SH-SY5Y (cell line): ENCODE measurements at regions not wholly inside any gene's neighbourhood (a gene's known extent, or its start where the extent isn't known, plus 50 kb on each side); places are given as distances from the start of the nearest gene placed in this dataset.

Source experiments
- GATA2 ChIP-seq: IDR thresholded peaks from 2 replicates; pipeline ENCODE4 v1.6.1; 2011; ENCODE audit warnings: mild to moderate bottlenecking, low read depth, low read length
- GATA3 ChIP-seq: IDR thresholded peaks from 2 replicates; pipeline ENCODE4 v1.6.1; 2011; ENCODE audit warnings: low read depth, mild to moderate bottlenecking, low read length, moderate library complexity

- TF ChIP-seq GATA2 (no peak), GATA3 (no peak)
These were observed 365.1 kb upstream of the PLSCR5 start for GRCh38 chr3:146970236-146970635.
